BE2C (cell line): ENCODE measurements at regions not wholly inside any gene's neighbourhood (a gene's known extent, or its start where the extent isn't known, plus 50 kb on each side); places are given as distances from the start of the nearest gene placed in this dataset.

Experiments
- DNase-seq: peaks from one replicate; pipeline ENCODE4 v3.0.0-alpha.2; 2020
- H3K27me3 ChIP-seq: fragments of 250-450 bp; sonication (Bioruptor Pico); 2 replicates; pipeline ENCODE4 v1.5.1; 2020; ENCODE audit warnings: mild to moderate bottlenecking
- H3K36me3 ChIP-seq: fragments of 250-450 bp; sonication (Bioruptor Pico); 2 replicates; pipeline ENCODE4 v1.5.1; 2020; ENCODE audit warnings: mild to moderate bottlenecking
- H3K4me1 ChIP-seq: fragments of 250-450 bp; sonication (Bioruptor Pico); 2 replicates; pipeline ENCODE4 v1.5.1; 2020
- H3K4me3 ChIP-seq: 2 replicates; pipeline ENCODE4 v1.5.1; 2011; ENCODE audit warnings: low read depth, low read length
- H3K9me3 ChIP-seq: fragments of 250-450 bp; sonication (Bioruptor Pico); 2 replicates; pipeline ENCODE4 v1.5.1; 2020
- TF ChIP-seq, protein P1 (sequence below): IDR thresholded peaks from 2 replicates; pipeline ENCODE4 v1.5.1; 2012; ENCODE audit warnings: mild to moderate bottlenecking, low read depth, low read length

DNA sequence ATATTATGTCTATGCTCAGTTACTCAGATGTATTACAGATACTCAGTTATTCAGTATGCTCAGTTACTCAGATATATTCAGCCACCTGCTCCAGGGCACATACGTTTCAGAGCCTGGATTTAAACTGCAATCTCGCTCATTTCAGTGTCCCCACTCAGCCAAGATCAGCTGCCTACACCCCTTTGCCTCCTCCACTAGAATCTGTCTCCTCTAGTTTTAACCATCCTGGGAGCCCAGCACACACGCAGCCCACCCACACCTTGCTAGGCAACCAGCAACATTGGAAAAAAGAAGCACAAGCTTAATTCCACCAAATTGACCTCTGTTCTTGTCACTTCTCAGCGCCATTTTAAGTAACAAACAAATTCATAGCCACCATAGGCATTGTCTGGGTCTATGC lies 246.2 kb downstream of the QDPR start:
- Histone ChIP-seq H3K9me3 (no peaks in the 10 kb centered on the region), H3K27me3 (no peaks in the 10 kb centered on the region), H3K36me3 (no peaks in the 10 kb centered on the region), H3K4me1 (no peaks in the 10 kb centered on the region), H3K4me3 (no peak overlapping the region)
- TF ChIP-seq, protein P1, sequence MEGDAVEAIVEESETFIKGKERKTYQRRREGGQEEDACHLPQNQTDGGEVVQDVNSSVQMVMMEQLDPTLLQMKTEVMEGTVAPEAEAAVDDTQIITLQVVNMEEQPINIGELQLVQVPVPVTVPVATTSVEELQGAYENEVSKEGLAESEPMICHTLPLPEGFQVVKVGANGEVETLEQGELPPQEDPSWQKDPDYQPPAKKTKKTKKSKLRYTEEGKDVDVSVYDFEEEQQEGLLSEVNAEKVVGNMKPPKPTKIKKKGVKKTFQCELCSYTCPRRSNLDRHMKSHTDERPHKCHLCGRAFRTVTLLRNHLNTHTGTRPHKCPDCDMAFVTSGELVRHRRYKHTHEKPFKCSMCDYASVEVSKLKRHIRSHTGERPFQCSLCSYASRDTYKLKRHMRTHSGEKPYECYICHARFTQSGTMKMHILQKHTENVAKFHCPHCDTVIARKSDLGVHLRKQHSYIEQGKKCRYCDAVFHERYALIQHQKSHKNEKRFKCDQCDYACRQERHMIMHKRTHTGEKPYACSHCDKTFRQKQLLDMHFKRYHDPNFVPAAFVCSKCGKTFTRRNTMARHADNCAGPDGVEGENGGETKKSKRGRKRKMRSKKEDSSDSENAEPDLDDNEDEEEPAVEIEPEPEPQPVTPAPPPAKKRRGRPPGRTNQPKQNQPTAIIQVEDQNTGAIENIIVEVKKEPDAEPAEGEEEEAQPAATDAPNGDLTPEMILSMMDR: no peak
- DNase-seq: no peak

DNA sequence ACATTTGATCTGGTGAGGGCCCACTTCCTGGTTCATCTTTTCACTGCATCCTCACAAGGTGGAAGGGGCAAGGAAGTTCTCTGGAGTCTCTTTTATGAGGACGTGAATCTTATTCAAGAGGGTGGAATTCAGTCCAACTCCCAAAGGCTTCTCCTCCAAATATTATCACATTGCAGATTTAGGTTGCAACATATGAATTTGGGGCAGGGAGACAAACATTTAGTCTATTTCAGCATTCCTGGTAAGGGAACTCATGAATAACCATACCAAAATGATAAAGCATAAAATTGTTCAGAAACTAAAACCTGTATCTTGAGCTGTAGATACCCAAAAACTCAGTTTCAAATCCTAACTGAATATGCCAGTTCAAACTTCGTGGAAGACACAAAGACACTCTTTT lies 246.8 kb downstream of the QDPR start:
- Histone ChIP-seq H3K4me1 (no peaks in the 10 kb centered on the region), H3K4me3 (no peak overlapping the region), H3K9me3 (no peaks in the 10 kb centered on the region), H3K27me3 (no peaks in the 10 kb centered on the region), H3K36me3 (no peaks in the 10 kb centered on the region)
- DNase-seq: no peak
- TF ChIP-seq, protein P1: no peak

DNA sequence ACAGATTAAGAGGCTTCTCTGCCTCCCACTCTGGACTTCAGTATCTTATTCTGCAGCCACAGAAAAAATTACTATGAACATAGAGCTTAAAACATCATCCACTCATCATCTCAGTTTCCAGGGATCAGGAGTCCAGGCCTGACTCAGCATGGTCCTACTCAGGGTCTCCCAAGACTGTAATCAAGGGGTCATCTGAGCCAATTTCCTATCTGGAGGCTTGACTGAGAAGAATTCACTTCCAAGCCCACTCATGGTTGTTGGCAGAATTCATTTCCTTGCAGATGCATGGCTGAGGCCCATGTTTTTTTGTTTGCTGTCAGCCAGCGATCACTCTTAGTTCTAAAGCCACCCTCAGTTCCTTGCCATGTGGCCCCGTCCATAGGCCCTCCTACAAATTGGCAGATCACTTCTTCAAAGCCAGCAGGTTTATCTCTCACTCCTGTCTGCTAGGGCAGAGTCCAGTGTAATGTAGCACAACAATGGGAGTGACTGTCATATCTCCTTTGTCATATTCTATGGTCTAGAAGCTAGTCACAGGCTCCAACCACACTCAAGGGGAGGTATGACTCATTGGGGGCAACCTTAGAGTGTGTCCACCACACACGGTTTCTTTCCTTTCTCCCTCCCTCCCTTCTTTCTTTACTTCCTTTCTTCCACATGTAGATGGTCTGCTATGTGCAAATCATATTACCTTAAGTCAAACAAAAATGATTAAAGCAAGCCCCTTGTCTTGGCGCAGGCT lies 251.6 kb downstream of the QDPR start:
- TF ChIP-seq, protein P1: no peak
- no peaks in the 10 kb centered on the region for H3K36me3 ChIP-seq
- H3K4me1 ChIP-seq: no peaks in the 10 kb centered on the region
- no peaks in the 10 kb centered on the region for H3K9me3 ChIP-seq
- H3K27me3 ChIP-seq: no peaks in the 10 kb centered on the region
- DNase-seq: no peak
- H3K4me3 ChIP-seq: no peak overlapping the region

DNA sequence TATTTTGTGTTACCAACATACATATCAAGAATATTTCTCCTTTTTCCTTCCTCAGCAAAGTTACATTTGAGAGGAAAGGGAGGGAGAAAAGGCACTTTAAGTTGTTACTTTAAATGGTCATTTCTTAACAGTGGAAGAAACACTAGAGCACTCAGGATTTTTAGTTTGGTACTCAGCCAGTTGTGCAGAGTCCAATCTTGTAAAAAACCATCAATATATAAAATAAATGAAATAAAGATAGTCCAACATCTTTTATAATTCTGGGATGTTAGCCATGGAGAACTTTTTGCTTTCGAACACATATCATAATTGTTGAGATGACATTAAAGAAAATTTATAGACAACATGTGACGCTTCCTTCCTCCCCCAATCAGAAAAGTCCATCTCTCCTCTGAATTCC lies 253.8 kb downstream of the QDPR start:
- Histone ChIP-seq H3K4me1 (no peaks in the 10 kb centered on the region), H3K9me3 (no peaks in the 10 kb centered on the region), H3K36me3 (no peaks in the 10 kb centered on the region), H3K27me3 (no peaks in the 10 kb centered on the region), H3K4me3 (no peak overlapping the region)
- no peak for DNase-seq
- TF ChIP-seq, protein P1: no peak

DNA sequence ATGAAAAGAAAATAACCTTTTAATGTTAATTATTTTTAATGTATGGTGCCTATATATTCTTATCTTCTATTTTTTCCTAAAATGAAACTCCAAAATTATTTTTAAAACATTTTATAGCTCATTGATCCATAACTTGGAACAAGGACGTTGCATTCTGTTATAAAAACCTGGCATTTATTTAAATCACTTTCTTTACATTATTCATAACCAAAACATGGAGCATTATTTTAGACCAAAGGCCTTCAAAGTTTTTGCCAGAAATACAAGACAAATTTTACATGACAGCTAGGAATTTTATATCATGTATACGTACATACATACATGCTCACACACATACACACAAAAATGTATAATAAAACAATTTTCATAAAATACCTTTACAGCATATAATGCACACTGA lies 259.8 kb downstream of the QDPR start:
- no peaks in the 10 kb centered on the region for H3K27me3 ChIP-seq
- H3K36me3 ChIP-seq: no peaks in the 10 kb centered on the region
- TF ChIP-seq, protein P1: no peak
- DNase-seq: no peak
- H3K4me3 ChIP-seq: no peak overlapping the region
- no peaks in the 10 kb centered on the region for H3K4me1 ChIP-seq
- H3K9me3 ChIP-seq: no peaks in the 10 kb centered on the region

DNA sequence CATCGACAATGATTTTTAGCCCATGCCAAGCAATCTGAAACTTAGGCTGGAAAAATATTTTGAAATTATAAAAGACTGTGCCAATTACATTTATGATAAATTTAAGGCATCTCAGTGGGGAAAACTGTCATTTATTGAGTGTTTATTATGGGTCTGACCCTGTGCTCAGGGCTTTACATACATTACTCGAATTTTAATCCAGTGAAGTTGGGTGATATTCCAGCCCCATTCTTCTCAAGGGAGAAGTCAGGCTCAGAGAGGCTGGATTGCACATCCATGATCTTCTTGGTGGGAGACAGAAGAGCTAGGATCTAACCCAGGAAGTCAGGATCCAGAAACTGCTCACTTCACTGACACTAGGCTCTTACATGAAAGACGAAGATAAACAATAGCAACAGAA lies 260.8 kb downstream of the QDPR start:
- Histone ChIP-seq H3K27me3 (no peaks in the 10 kb centered on the region), H3K36me3 (no peaks in the 10 kb centered on the region), H3K4me1 (no peaks in the 10 kb centered on the region), H3K4me3 (no peak overlapping the region), H3K9me3 (no peaks in the 10 kb centered on the region)
- DNase-seq: no peak
- TF ChIP-seq, protein P1: no peak
